C1 segment of cervical spinal cord (tissue), 14 donors: ENCODE measurements at regions not wholly inside any gene's neighbourhood (a gene's known extent, or its start where the extent isn't known, plus 50 kb on each side); places are given as distances from the start of the nearest gene placed in this dataset.

Source experiments
- DNase-seq, 14 donors: peaks; one replicate each; lab custom pipeline; 2025; lab: John Stamatoyannopoulos, UW

GRCh38 chr10:62545160-62546066 is 171.2 kb downstream of the ZNF365 start:
- DNase-seq: no peak

GRCh38 chr10:62548686-62549085 is 174.5 kb downstream of the ZNF365 start:
- no peak for DNase-seq

DNA sequence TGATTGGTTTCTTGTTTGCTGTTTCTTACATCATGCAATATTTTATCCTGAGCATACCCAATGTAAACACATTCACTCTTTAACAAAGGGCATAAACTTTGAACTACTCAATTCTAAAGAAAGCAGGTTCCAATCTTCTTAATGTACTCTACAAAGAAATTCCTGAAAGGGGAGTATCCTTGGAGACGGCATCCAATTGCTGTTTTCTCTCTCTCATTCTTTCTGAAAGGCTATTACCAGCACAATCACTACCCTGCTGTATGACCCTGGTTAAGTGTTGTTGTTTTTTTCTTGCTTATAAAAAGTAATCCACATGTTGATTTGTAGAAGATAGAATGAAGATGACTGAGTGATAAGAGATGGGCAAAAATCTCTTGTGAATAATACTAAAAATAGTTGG is 176.0 kb downstream of the ZNF365 start:
- DNase-seq: no peak

- peak in 2 of 14 donors; percentile 3 to 11 for DNase-seq
Measured at GRCh38 chr10:62554632-62555199, 180.5 kb downstream of the ZNF365 start.

DNA sequence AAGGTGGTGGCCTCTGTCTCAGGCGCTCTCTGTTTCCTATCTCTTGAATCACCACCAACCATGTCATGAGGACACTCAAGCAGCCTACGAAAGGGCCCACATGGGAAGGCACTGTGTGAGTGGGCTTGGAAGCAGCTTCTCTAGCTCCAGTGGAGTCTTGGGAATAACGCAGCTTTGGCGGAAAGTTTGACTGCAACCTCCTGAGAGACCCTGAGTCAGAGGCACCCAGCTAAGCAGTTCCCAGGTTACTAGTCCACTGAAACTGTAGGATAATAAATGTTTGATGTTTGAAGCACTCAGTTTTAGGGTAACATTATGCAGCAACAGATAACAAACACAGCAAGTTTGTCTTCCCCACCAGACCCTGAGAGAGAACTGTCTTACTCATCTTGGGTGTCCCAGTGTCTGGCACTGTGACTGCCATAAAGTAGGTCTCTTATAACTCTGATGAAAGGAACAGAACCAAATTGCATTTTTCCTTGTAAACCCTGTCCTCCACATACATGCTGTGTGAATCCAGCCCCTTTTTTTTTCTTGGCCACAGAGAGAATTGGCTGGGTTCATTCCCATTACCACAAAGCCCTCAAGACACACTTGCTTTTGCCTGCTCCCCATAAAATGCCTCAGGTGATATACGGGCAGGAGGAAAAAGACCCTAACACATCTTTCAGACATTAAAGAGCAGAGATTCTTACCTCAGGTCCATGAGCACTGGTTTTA is 185.5 kb downstream of the ZNF365 start:
- DNase-seq: no peak

- no peak for DNase-seq
Measured at GRCh38 chr10:62560201-62560819, 186.1 kb downstream of the ZNF365 start.

- DNase-seq: no peak
Measured at GRCh38 chr10:62561151-62561550, 187.0 kb downstream of the ZNF365 start.

DNA sequence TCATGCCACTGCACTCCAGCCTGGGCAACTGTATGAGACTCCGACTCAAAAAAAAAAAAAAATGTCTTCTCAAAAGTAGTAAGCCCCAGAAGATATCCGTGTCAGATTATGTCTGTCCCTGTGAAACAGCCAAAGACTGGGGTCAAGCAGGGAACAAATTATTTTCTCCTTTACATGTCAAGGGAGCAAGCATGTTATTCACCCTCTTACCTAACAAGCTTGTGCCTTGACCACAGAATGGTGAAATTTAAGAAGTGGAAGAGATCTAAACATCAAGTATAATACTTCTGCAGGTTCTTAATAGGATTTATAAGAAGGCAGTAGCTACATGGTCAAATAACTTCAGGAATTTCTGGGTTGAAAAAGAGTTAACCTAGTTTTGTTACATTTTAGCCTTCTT is 187.9 kb downstream of the ZNF365 start:
- DNase-seq: no peak

DNA sequence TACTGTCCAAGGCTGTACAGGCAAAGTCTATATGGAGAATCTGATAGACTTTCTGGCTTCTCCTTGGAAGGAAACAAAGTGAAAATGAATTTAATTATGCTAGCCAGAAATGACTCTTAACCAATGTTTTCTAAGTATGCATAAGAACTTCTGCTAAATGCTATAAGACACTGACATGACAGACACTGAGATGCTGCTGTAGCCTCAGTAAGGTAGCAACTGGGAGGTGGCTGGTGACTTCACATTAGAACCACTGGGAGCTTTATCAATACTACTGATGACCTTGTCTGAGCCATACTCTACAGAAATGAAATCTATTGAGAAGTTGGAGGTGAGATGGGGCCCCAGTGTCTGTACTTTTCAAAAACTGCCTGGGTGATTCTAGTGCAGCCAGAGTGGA is 188.6 kb downstream of the ZNF365 start:
- no peak for DNase-seq

GRCh38 chr10:62573929-62574328 is 199.8 kb downstream of the ZNF365 start:
- DNase-seq: no peak

- no peak for DNase-seq
Measured at GRCh38 chr10:62577076-62577475, 202.9 kb downstream of the ZNF365 start.

- no peak for DNase-seq
Measured at GRCh38 chr10:62577666-62578291, 203.6 kb downstream of the ZNF365 start.

- no peak for DNase-seq
Measured at GRCh38 chr10:62578301-62578700, 204.1 kb downstream of the ZNF365 start.

DNA sequence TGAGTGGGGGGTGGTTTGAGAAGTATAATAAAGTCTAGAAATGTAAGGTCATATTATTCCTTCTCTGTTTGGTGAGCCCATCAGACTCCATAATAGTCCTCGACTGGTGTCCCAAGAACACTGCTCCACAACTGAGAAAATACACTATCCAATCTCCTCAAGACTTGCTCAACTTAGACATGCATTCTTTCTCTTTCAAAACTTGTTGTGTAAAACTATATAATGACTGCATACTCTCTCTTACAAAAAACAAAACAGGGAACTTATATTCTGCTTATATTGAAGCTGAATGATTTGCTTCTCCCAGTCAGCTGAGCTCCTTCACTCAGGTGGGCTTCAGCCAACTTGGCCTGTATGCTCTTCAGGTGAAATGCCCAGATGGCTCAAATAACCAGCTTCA is 204.7 kb downstream of the ZNF365 start:
- no peak for DNase-seq

- DNase-seq: no peak
Measured at GRCh38 chr10:62580396-62580795, 206.2 kb downstream of the ZNF365 start.

DNA sequence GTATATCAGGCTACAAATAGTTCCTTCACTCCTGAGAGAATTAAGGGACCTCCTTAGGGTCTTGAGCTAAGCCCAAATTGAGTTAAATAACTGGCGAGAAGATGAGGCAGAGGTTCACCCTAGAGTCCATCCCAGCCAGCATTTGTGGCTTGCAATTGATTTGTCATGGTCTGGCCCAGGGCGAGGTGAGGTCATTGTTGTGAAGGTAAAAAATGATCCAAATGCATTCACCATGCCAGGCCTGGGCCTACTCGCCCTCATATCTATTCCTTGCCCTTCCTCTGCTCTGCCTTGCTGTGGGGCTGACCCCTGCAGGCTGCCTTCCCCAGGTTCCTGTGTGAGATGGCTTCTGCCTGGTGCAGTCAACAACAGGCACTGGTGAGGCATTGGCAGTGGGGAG is 207.2 kb downstream of the ZNF365 start:
- DNase-seq: no peak

GRCh38 chr10:62582101-62582705 is 208.0 kb downstream of the ZNF365 start:
- DNase-seq: no peak

DNA sequence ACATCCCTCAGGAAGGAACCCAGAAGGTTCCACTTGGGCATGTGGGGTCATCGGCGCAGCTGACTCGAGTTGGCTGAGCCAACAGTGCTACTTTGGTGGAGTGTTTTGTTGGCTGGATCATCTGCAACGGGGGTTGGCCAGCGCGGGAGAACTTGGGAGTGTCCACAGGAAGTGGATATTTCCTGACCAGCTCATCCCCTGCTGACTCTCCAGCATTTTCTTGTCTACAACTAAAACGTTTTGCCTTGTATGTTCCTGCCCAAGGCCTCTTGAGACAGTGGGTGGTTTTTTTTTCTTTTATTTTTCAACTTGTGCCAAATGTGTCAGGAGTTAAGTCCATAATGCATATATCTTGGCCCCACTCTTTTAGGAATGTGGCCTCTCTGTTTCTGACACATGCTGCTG is 208.6 kb downstream of the ZNF365 start:
- no peak for DNase-seq

DNA sequence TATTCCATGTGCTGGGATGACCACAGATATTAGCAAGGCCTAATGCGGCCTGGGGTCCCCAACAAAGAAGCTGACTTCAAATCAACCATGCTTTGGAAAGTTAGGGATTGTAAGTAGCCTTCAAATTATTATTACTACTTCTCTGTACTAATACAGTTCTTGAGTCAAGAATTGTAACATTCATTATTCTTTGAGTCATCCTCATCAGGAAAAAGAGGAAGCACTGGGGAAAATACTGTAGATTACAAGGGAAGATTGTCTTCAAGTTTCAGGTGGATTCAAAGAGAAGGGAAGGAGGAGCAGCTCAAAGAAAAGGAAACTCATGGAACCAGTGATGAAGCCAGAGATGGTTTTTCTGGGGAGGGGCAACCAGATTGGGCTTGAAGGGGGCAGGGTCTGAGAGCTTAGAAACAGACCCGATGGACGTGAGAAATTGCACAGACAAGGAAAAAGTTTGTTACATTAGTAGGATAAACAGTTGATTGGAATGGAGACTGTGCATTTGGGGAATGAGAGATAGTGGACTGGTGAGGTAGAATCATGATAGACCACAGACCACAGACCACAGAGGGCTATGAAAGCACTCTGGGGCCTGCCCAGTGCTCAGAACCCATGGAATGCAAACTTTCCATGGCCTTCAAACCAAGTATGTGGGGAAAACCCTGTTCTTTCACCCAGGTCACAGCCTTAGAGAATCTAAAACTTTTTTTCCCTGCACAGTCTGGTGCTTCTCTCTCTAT is 209.9 kb downstream of the ZNF365 start:
- no peak for DNase-seq

- DNase-seq: no peak
Measured at GRCh38 chr10:62584731-62585130, 210.6 kb downstream of the ZNF365 start.
